Mesothelial cell of epicardium (in vitro differentiated cells): ENCODE measurements at regions not wholly inside any gene's neighbourhood (a gene's known extent, or its start where the extent isn't known, plus 50 kb on each side); places are given as distances from the start of the nearest gene placed in this dataset.

Source experiments
- DNase-seq, 2 experiments: peaks; one replicate each; pipeline ENCODE4 v3.0.0; 2021; ENCODE audit warnings: low spot score in 2 of 2; ENCODE audit not compliant: unreplicated experiment in 2 of 2
- H3K27ac Mint-ChIP-seq: 2 replicates; pipeline ENCODE4 v1.8.0; 2021; ENCODE audit warnings: mixed read lengths
- H3K27me3 Mint-ChIP-seq: 2 replicates; pipeline ENCODE4 v1.8.0; 2021; ENCODE audit warnings: low read depth, mixed read lengths
- H3K36me3 Mint-ChIP-seq: 2 replicates; pipeline ENCODE4 v1.8.0; 2021; ENCODE audit warnings: mixed read lengths
- H3K4me1 Mint-ChIP-seq: 2 replicates; pipeline ENCODE4 v1.8.0; 2021; ENCODE audit warnings: mixed read lengths
- H3K4me3 Mint-ChIP-seq: 2 replicates; pipeline ENCODE4 v1.8.0; 2021; ENCODE audit warnings: mild to moderate bottlenecking, moderate library complexity, mixed read lengths
- H3K9me3 Mint-ChIP-seq: 2 replicates; pipeline ENCODE4 v1.8.0; 2021; ENCODE audit warnings: mixed read lengths
- TF ChIP-seq, protein P1 (sequence below): fragments of 200-600 bp; sonication (generic); IDR thresholded peaks from one replicate; pipeline ENCODE4 v1.5.0; 2021; ENCODE audit warnings: antibody characterized with exemption; ENCODE audit not compliant: unreplicated experiment

DNA sequence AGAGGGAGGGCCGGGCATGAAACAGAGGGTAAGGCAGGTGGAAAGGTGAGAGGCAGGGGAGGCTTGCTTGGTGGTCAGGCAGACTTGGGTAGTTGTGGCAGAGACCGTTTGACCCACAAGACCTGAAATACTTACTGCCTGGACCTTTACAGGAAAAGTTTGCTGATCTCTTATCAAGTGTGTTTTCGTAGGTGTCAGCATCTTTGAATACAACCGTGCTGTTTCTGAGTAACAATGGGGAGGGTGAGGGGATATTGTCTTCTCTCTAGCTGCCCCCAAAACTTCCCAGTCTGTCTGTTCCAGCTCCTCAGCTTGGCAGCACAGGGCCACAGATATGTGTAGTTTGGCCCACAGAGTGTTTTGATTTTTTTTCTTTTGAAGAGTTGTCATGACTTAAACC is 212.5 kb upstream of the MPHOSPH6 start:
- Mint-ChIP-seq H3K27me3 (peaks cover 18% of the 10 kb centered on the region), H3K36me3 (no peaks in the 10 kb centered on the region), H3K27ac (no peak overlapping the region), H3K4me3 (no peak overlapping the region), H3K9me3 (no peaks in the 10 kb centered on the region), H3K4me1 (no peaks in the 10 kb centered on the region)
- TF ChIP-seq, protein P1, sequence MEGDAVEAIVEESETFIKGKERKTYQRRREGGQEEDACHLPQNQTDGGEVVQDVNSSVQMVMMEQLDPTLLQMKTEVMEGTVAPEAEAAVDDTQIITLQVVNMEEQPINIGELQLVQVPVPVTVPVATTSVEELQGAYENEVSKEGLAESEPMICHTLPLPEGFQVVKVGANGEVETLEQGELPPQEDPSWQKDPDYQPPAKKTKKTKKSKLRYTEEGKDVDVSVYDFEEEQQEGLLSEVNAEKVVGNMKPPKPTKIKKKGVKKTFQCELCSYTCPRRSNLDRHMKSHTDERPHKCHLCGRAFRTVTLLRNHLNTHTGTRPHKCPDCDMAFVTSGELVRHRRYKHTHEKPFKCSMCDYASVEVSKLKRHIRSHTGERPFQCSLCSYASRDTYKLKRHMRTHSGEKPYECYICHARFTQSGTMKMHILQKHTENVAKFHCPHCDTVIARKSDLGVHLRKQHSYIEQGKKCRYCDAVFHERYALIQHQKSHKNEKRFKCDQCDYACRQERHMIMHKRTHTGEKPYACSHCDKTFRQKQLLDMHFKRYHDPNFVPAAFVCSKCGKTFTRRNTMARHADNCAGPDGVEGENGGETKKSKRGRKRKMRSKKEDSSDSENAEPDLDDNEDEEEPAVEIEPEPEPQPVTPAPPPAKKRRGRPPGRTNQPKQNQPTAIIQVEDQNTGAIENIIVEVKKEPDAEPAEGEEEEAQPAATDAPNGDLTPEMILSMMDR = no peak
- DNase-seq = no peak

DNA sequence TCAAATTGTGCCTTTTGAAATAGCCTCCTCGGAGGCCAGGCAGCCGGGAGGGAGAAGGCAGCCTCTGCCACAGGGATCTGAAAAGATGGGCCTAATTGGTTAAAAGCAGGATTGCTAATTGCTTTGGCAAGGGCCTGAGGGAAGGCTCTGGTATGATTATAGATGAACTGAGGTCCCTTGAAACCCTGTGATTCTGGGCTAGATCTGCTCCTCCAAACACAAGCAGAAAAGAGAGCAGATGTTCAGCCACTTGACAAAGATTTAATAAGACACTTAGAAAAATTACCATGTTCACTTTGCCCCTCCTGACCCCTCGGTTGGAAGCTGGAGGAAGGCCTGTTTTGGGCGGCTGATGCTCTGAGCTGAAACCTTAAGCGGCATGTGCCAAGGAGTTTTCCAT is 209.5 kb upstream of the MPHOSPH6 start:
- DNase-seq = no peak

DNA sequence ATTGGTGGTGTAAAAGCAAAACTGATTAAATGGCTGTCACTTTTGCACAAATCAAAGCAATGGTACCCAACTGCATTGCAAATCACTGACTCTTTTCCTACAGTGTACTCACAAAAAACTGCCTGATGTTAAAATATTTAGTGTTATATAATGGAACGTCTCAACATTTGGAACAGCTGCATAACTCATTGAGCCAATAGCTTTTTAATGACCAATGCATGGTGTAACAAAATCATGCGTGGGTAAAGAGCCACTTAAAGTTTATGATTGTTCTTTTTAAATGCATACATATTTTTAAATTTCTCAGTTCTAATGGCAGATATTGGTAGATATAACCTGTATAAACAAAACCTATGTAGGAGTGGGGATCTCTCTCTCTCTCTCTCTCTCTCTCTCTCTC is 204.0 kb upstream of the MPHOSPH6 start:
- Mint-ChIP-seq H3K9me3 (no peaks in the 10 kb centered on the region), H3K27ac (no peak overlapping the region), H3K4me3 (no peak overlapping the region), H3K27me3 (peaks cover 23% of the 10 kb centered on the region), H3K4me1 (no peaks in the 10 kb centered on the region), H3K36me3 (no peaks in the 10 kb centered on the region)
- TF ChIP-seq, protein P1 = no peak
- no peak for DNase-seq

More for the DNA sequence above, 209.5 kb upstream of the MPHOSPH6 start:
- Mint-ChIP-seq H3K27me3 (peaks cover 11% of the 10 kb centered on the region), H3K9me3 (no peaks in the 10 kb centered on the region), H3K27ac (no peak overlapping the region), H3K36me3 (no peaks in the 10 kb centered on the region), H3K4me1 (no peaks in the 10 kb centered on the region), H3K4me3 (no peak overlapping the region)
- TF ChIP-seq, protein P1 = no peak

DNA sequence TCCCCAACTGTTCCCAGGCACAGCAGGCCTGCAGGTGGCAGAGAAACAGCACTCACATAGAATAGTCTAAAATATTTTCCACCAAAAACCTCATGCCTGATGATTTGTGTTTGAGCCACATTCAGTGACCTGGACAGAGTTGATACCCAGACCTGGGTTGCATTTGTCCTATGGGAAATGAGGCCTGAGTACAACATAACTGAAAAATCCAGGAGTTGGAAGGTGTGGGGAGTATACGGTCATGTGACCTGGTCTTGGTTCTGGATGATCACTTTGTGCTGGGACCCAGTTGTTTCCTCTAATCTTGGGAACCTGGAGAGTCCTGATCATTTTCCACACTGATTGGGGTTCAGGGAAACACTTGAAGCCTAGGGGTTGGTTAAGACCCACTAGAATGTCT is 200.3 kb upstream of the MPHOSPH6 start:
- Mint-ChIP-seq H3K9me3 (no peaks in the 10 kb centered on the region), H3K27ac (no peak overlapping the region), H3K4me1 (no peaks in the 10 kb centered on the region), H3K36me3 (no peaks in the 10 kb centered on the region), H3K4me3 (no peak overlapping the region), H3K27me3 (peaks cover 37% of the 10 kb centered on the region)
- DNase-seq = no peak
- TF ChIP-seq, protein P1 = no peak

DNA sequence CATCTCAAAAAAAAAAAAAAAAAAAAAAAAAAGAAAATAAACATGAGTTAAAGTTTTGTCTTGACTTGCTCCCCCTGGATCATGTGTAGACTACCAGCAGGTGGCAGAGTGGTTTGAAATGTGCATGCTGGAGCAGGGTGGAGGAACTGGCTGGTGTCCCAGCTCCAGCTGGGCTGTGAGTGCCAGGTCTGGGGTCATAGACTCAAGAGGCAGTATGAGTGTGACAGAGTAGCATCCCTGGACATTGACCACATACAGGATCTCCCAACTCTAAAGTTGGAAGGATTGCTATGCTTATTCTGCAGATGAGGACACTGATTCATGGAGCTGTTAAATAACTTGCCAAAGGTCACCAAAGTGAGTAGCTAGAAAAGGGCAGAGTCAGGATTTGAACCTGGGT is 198.0 kb upstream of the MPHOSPH6 start:
- no peak overlapping the region for H3K27ac Mint-ChIP-seq
- H3K4me3 Mint-ChIP-seq = no peak overlapping the region
- H3K27me3 Mint-ChIP-seq = peaks cover 37% of the 10 kb centered on the region
- H3K9me3 Mint-ChIP-seq = no peaks in the 10 kb centered on the region
- no peak for DNase-seq
- H3K4me1 Mint-ChIP-seq = no peaks in the 10 kb centered on the region
- TF ChIP-seq, protein P1 = no peak
- no peaks in the 10 kb centered on the region for H3K36me3 Mint-ChIP-seq

DNA sequence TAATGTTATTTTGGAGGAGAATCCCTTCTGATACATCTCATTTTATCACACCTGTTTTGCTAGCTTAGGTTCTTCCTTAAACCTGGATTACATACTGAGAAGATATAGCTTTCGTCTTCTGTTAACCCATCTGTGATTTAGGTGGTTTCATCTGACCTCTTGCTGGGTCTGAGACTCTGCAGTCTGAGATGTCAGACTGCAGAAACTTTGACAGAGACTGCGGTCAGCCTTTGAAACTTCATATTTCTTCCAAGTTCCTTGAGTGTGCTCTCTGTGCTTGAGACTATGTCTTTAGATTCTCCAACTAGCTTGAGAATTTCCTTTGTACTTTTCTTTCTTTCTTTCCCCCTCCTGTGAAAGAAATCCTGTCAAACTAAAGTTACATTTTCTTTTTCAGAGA is 196.4 kb upstream of the MPHOSPH6 start:
- Mint-ChIP-seq H3K36me3 (no peaks in the 10 kb centered on the region), H3K4me3 (no peak overlapping the region), H3K9me3 (no peaks in the 10 kb centered on the region), H3K27ac (no peak overlapping the region), H3K4me1 (no peaks in the 10 kb centered on the region), H3K27me3 (peaks cover 31% of the 10 kb centered on the region)
- DNase-seq = no peak
- TF ChIP-seq, protein P1 = no peak
